DND-41 (cell line): ENCODE measurements at regions not wholly inside any gene's neighbourhood (a gene's known extent, or its start where the extent isn't known, plus 50 kb on each side); places are given as distances from the start of the nearest gene placed in this dataset.

Experiments
- ATAC-seq: fragments of 200-7000 bp; cut with Tn5 transposase; 3 replicates; pipeline ENCODE4 v1.9.1; 2021; ENCODE audit warnings: low read depth; ENCODE audit not compliant: insufficient read depth
- DNase-seq: peaks from one replicate; pipeline ENCODE4 v3.0.0-alpha.2; 2020
- H2AFZ ChIP-seq: 2 replicates; pipeline ENCODE4 v1.6.0; 2012; ENCODE audit warnings: low read depth, low read length
- H3K27ac ChIP-seq: 2 replicates; pipeline ENCODE4 v1.5.1; 2012; ENCODE audit warnings: low read length, inconsistent platforms
- H3K27me3 ChIP-seq: fragments of 200-600 bp; sonication (generic); 2 replicates; pipeline ENCODE4 v1.6.0; 2012; ENCODE audit warnings: low read length, mild to moderate bottlenecking, inconsistent platforms; ENCODE audit not compliant: insufficient read depth, poor library complexity
- H3K36me3 ChIP-seq: 2 replicates; pipeline ENCODE4 v1.5.1; 2012; ENCODE audit warnings: low read length, inconsistent platforms; ENCODE audit not compliant: insufficient read depth
- H3K4me1 ChIP-seq: 2 replicates; pipeline ENCODE4 v1.5.1; 2012; ENCODE audit warnings: mild to moderate bottlenecking, low read length; ENCODE audit not compliant: insufficient read depth
- H3K4me2 ChIP-seq: 2 replicates; pipeline ENCODE4 v1.6.0; 2012; ENCODE audit warnings: mild to moderate bottlenecking, moderate library complexity, low read length, inconsistent platforms; ENCODE audit not compliant: insufficient read depth
- H3K4me3 ChIP-seq, 2 experiments: fragments of 200-600 bp in 1 of 2; shearing (Covaris generic) in 1 of 2; 2 replicates each; pipeline ENCODE4 v1.5.1; 2012 to 2016; ENCODE audit warnings: inconsistent platforms in 2 of 2, low read length in 2 of 2, mild to moderate bottlenecking in 2 of 2, low read depth in 1 of 2, moderate library complexity in 1 of 2
- H3K79me2 ChIP-seq: 2 replicates; pipeline ENCODE4 v1.6.0; 2012; ENCODE audit warnings: low read length, inconsistent platforms; ENCODE audit not compliant: insufficient read depth
- H3K9ac ChIP-seq: 2 replicates; pipeline ENCODE4 v1.6.0; 2012; ENCODE audit warnings: low read depth, mild to moderate bottlenecking, inconsistent platforms, low read length, moderate library complexity
- H3K9me3 ChIP-seq: 2 replicates; pipeline ENCODE4 v1.5.1; 2012; ENCODE audit warnings: low read length, moderate library complexity, mild to moderate bottlenecking, inconsistent platforms; ENCODE audit not compliant: insufficient read depth, severe bottlenecking
- H4K20me1 ChIP-seq: 2 replicates; pipeline ENCODE4 v1.6.0; 2012; ENCODE audit warnings: low read length; ENCODE audit not compliant: insufficient read depth
- EZH2 ChIP-seq: IDR thresholded peaks from 3 replicates; pipeline ENCODE4 v1.6.1; 2012; ENCODE audit warnings: borderline replicate concordance, low read depth, mild to moderate bottlenecking, moderate library complexity, low read length, inconsistent platforms; ENCODE audit not compliant: severe bottlenecking
- TF ChIP-seq, protein P1 (sequence below): IDR thresholded peaks from 2 replicates; pipeline ENCODE4 v1.5.1; 2012; ENCODE audit warnings: borderline replicate concordance, low read length, moderate library complexity, mild to moderate bottlenecking; ENCODE audit not compliant: poor library complexity, severe bottlenecking; ENCODE audit errors: extremely low read depth

DNA sequence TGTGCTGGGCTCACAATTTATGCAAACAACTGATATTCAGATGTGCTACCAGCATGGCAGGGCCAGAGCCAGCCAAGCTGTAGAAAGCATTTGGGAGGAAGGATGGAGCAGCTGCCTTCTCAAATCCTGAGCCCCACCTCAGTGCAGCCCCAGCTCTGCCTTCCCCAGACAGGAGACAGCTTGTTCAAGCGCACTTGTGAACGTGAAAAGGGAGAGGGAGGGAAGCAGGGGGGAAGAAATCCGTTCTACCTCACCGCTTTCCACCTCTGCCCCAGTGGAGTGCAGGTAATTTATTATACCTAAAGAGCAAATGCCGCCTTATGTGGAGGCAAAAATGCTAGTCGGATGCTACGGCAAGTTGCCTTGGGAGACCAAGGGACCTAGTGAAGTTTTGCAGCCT lies 66.0 kb upstream of the SLC14A2 start:
- Histone ChIP-seq H3K4me1 (no peaks in the 10 kb centered on the region), H3K79me2 (no peaks in the 10 kb centered on the region), H3K9ac (no peak overlapping the region), H2AFZ (no peak overlapping the region), H3K4me2 (no peak overlapping the region), H3K27ac (no peak overlapping the region), H4K20me1 (no peaks in the 10 kb centered on the region), H3K36me3 (no peaks in the 10 kb centered on the region), H3K9me3 (no peaks in the 10 kb centered on the region), H3K27me3 (peaks cover 14% of the 10 kb centered on the region), H3K4me3 (no peak overlapping the region)
- TF ChIP-seq, protein P1, sequence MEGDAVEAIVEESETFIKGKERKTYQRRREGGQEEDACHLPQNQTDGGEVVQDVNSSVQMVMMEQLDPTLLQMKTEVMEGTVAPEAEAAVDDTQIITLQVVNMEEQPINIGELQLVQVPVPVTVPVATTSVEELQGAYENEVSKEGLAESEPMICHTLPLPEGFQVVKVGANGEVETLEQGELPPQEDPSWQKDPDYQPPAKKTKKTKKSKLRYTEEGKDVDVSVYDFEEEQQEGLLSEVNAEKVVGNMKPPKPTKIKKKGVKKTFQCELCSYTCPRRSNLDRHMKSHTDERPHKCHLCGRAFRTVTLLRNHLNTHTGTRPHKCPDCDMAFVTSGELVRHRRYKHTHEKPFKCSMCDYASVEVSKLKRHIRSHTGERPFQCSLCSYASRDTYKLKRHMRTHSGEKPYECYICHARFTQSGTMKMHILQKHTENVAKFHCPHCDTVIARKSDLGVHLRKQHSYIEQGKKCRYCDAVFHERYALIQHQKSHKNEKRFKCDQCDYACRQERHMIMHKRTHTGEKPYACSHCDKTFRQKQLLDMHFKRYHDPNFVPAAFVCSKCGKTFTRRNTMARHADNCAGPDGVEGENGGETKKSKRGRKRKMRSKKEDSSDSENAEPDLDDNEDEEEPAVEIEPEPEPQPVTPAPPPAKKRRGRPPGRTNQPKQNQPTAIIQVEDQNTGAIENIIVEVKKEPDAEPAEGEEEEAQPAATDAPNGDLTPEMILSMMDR, result no peak
- TF ChIP-seq EZH2, result no peak
- no peak for DNase-seq
- no peak for ATAC-seq

DNA sequence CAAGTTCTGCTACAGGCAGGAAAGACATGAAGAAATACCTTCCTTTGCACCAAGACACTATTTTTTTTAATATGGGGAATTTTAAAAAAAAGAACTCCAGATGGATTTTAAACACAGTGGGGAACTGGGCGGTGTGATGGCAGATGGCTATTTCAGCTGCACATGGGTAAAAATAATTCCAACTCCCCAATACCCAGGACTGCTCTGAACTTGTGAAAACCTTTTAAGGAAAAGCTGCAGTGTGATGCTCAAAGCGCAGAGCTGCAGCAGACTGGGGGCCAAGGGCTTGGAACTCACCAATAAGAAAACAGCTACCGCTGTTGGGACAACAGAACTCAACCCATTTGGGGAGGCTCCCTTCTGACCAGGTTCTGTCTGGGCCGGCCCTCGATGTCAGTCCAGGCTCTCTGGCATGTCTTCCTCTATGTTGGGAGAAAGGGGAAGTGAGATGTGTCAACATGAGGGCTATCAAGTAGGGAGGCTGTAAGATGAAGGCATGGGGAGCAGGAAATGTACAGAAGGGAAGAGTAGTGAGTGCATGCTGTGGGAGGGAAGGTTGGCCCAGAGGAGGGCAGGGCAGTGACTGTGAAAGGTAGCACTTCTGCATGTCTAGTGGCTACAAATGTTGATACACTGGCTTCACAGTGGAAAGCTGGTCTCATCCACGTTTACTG lies 64.0 kb upstream of the SLC14A2 start:
- no peak for ATAC-seq
- H3K9me3 ChIP-seq, result no peaks in the 10 kb centered on the region
- H4K20me1 ChIP-seq, result no peaks in the 10 kb centered on the region
- no peak overlapping the region for H3K4me2 ChIP-seq
- peaks cover 14% of the 10 kb centered on the region for H3K27me3 ChIP-seq
- H2AFZ ChIP-seq, result no peak overlapping the region
- no peaks in the 10 kb centered on the region for H3K36me3 ChIP-seq
- no peaks in the 10 kb centered on the region for H3K79me2 ChIP-seq
- no peak overlapping the region for H3K27ac ChIP-seq
- DNase-seq, result no peak
- TF ChIP-seq, protein P1, result no peak
- TF ChIP-seq EZH2, result no peak
- H3K4me3 ChIP-seq, result no peak overlapping the region
- H3K9ac ChIP-seq, result no peak overlapping the region
- no peaks in the 10 kb centered on the region for H3K4me1 ChIP-seq

DNA sequence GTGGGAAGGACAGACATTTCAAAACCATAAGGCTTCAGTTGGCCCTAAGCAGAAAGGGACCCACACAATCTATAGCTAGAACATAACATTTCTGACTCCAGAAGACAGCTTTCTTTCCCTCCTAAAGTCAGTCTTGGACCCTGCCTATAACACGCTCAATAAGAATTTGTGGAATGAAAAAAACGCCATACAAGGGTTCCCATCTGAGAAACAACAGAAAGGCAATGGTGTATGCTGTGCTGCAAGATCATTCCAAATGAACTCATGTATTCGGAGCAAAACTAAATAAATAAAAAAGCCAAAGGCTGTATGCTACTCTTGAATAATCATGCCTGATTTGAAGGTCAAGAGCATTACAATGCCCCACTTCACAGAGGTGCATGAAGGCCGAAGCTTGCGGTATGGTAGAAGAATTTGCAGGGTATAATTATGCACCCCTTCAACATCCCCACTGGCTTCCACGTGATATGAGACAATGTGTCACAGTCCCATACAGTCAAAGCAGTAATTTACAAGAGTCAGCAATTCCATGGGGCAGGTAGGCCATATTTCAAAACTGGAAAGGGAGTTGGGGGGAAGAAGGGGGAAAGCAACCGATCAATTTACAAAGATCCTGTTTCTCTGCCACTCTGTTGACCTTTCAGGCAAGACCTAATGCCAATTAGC lies 61.4 kb upstream of the SLC14A2 start:
- Histone ChIP-seq H3K4me2 (no peak overlapping the region), H3K27ac (no peak overlapping the region), H2AFZ (no peak overlapping the region), H3K9ac (no peak overlapping the region), H4K20me1 (no peaks in the 10 kb centered on the region), H3K36me3 (no peaks in the 10 kb centered on the region), H3K4me3 (no peak overlapping the region), H3K9me3 (no peaks in the 10 kb centered on the region), H3K79me2 (no peaks in the 10 kb centered on the region), H3K4me1 (no peaks in the 10 kb centered on the region), H3K27me3 (peaks cover 8% of the 10 kb centered on the region)
- no peak for ATAC-seq
- TF ChIP-seq, protein P1, result no peak
- TF ChIP-seq EZH2, result no peak
- no peak for DNase-seq
